ENCODE measurements at regions not wholly inside any gene's neighbourhood (a gene's known extent, or its start where the extent isn't known, plus 50 kb on each side); places are given as distances from the start of the nearest gene placed in this dataset.

DNA sequence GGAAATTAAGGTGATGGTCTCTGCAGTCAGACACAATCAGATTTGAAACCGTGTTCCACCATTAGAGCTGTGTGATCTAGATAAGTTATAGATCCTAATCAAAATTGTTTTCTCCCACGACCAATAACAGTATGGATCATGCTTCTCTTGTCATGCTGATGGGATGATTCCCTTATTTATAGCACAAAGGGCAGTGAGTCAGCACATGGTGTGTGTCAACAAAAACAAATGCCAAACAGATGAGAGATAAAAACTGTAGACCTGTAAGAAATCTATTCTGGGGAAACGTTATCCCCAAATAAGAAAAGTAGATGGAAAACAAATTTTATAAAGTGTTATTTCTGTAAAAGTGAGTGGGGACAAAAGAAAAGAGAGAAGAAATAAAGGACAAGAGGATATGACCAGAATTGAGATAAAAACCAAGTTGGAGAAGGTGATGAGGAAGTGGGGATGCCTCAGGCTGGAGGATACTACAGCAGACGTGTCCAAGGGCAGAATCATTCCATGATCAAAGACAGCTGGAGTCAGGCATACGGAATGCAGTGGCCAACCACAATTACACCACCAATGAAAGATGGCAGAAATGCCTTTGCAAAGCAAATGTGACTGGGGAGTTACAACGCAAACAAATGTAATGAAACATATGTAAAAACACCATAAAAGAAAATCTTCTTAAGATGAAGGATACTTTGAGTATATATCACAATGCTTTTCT is 377.8 kb upstream of the PRKX start:
- Histone ChIP-seq H3K36me3 (no peaks in the 10 kb centered on the region), H3K27ac (no peak overlapping the region), H3K9me3 (no peaks in the 10 kb centered on the region), H3K27me3 (no peaks in the 10 kb centered on the region), H3K4me1 (no peaks in the 10 kb centered on the region), H3K4me3 (no peak overlapping the region)
- no peak for DNase-seq
- TF ChIP-seq POLR2A (IDR thresholded peaks at IDR 0.05) (no peak), CTCF (IDR thresholded peaks at IDR 0.05) (no peak)

- no peaks in the 10 kb centered on the region for H3K36me3 ChIP-seq
- no peak for DNase-seq
- H3K4me1 ChIP-seq, result no peaks in the 10 kb centered on the region
- no peaks in the 10 kb centered on the region for H3K27me3 ChIP-seq
- TF ChIP-seq POLR2A (IDR thresholded peaks at IDR 0.05), result no peak
- no peak for TF ChIP-seq CTCF (IDR thresholded peaks at IDR 0.05)
- H3K9me3 ChIP-seq, result no peaks in the 10 kb centered on the region
- H3K4me3 ChIP-seq, result no peak overlapping the region
- no peak overlapping the region for H3K27ac ChIP-seq
Measured at GRCh38 chrX:4059893-4060292, 346.4 kb upstream of the PRKX start.

DNA sequence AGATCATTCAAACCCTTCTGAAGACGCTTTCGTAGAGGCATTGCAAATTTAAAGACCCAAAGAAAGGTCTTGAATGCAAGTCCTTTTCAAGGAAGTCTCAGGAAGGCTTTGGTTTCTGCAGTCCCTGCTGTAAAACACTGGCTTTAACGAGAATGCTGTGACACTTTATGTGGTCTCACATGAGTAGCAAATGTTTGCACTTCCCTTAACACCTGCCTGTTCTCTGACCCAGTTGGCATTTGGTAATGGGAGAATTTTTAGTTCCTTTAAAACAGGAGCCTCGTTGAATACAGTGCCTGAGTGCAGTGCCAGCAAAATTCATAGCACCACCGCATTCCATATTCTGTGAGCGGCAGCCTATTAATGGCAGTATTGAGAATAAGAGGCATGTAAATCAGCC is 330.5 kb upstream of the PRKX start:
- Histone ChIP-seq H3K27ac (no peak overlapping the region), H3K4me1 (no peaks in the 10 kb centered on the region), H3K27me3 (no peaks in the 10 kb centered on the region), H3K36me3 (no peaks in the 10 kb centered on the region), H3K9me3 (no peaks in the 10 kb centered on the region), H3K4me3 (no peak overlapping the region)
- TF ChIP-seq POLR2A (IDR thresholded peaks at IDR 0.05) (no peak), CTCF (IDR thresholded peaks at IDR 0.05) (no peak)
- no peak for DNase-seq

DNA sequence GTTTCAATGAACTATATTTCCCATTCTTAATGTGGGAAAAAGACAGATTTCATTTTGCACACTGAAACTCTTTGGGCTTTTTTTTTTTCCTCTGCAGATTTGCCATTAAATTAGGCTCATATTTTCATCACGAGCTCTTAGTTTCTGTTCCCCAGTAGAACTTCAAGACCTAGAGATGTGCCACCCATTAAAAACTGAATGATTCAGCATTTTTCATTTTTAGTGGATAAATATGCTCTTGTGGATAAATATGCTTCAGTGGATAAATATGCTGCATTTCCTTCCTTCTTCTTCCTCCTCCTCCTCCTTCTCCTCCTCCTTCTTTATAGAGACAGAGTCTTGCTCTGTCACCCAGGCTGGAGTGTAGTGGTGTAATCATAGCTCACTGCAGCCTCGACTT is 322.4 kb upstream of the PRKX start:
- Histone ChIP-seq H3K9me3 (no peaks in the 10 kb centered on the region), H3K27me3 (no peaks in the 10 kb centered on the region), H3K36me3 (no peaks in the 10 kb centered on the region), H3K27ac (no peak overlapping the region), H3K4me3 (no peak overlapping the region), H3K4me1 (no peaks in the 10 kb centered on the region)
- no peak for DNase-seq
- TF ChIP-seq POLR2A (IDR thresholded peaks at IDR 0.05), result no peak
- TF ChIP-seq CTCF (IDR thresholded peaks at IDR 0.05), result no peak

DNA sequence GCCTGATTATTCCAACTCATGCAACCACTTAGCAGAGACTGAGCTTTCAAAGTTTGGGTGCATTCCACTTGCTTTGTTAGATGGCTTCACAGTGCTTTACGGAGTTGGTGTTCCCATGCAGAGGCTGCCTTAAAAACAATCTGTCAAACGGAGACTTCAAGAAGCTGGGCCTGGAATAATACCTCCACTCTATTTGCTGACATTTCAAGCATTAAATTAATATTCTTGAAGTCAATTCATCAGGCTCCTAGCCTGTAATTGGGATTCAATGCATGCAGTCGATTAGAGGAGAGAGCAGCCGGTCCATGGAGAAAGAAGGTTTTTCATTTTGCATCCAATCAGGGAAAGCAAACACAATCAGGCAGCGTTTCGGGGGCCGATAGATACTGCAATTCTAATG is 314.7 kb upstream of the PRKX start:
- Histone ChIP-seq H3K27me3 (no peaks in the 10 kb centered on the region), H3K4me3 (no peak overlapping the region), H3K4me1 (no peaks in the 10 kb centered on the region), H3K27ac (no peak overlapping the region), H3K36me3 (no peaks in the 10 kb centered on the region), H3K9me3 (no peaks in the 10 kb centered on the region)
- no peak for DNase-seq
- TF ChIP-seq CTCF (IDR thresholded peaks at IDR 0.05) (no peak), POLR2A (IDR thresholded peaks at IDR 0.05) (no peak)

GRCh38 chrX:4005281-4005680 is 291.8 kb upstream of the PRKX start:
- no peak for DNase-seq
- no peak for TF ChIP-seq POLR2A (IDR thresholded peaks at IDR 0.05)
- no peak for TF ChIP-seq CTCF (IDR thresholded peaks at IDR 0.05)
- Histone ChIP-seq H3K27me3 (no peaks in the 10 kb centered on the region), H3K9me3 (no peaks in the 10 kb centered on the region), H3K4me1 (no peaks in the 10 kb centered on the region), H3K36me3 (no peaks in the 10 kb centered on the region), H3K4me3 (no peak overlapping the region), H3K27ac (no peak overlapping the region)

Data from Peyer's patch (tissue), 4 donors.